GM12878 (cell line): ENCODE measurements at regions not wholly inside any gene's neighbourhood (a gene's known extent, or its start where the extent isn't known, plus 50 kb on each side); places are given as distances from the start of the nearest gene placed in this dataset.

Experiments used
- ATAC-seq: fragments of 200-7000 bp; cut with Tn5 transposase; 3 replicates; pipeline ENCODE4 v1.9.1; 2020; ENCODE audit warnings: mild to moderate bottlenecking, moderate library complexity
- BruUV-seq: library from RNA; stranded (reverse); fragments of 400-500 nt; replicated peaks from 2 replicates; lab custom pipeline; 2021; lab: Mats Ljungman, UMichigan
- CTCF ChIA-PET: fragments of 300-600 bp; sonication (Branson Sonifier 250); formaldehyde crosslinking; extraction: SDS; loops from one replicate; lab custom pipeline; 2021; ENCODE audit warnings: inconsistent platforms; lab: Yijun Ruan, JAX
- POLR2A ChIA-PET: fragments of 350-600 bp; formaldehyde crosslinking; extraction: SDS; loops from one replicate; lab custom pipeline; 2021; ENCODE audit warnings: inconsistent platforms; lab: Charles Lee
- RAD21 ChIA-PET: fragments of 300-600 bp; sonication (Branson Sonifier 250); formaldehyde crosslinking; loops from one replicate; lab custom pipeline; 2023; ENCODE audit warnings: antibody characterized with exemption; ENCODE audit not compliant: unreplicated experiment; lab: Charles Lee
- SMC1A ChIA-PET: fragments of 300-600 bp; sonication (Branson Sonifier 250); formaldehyde crosslinking; loops from one replicate; lab custom pipeline; 2023; ENCODE audit not compliant: unreplicated experiment, uncharacterized antibody; lab: Charles Lee
- DNase-seq: peaks from one replicate; pipeline ENCODE4 v3.0.0-alpha.2; 2011; ENCODE audit warnings: low read depth, low spot score
- FAIRE-seq: peaks from 3 replicates; lab custom pipeline; 2011; peaks lifted over from hg19 to GRCh38; lab: Jason Lieb, UNC
- H2AFZ ChIP-seq: 2 replicates; pipeline ENCODE4 v1.6.0; 2011; ENCODE audit warnings: low read depth, low read length, control low read depth; ENCODE audit not compliant: control insufficient read depth
- H3K27ac ChIP-seq: 2 replicates; pipeline ENCODE4 v1.5.1; 2011; ENCODE audit warnings: control low read depth; ENCODE audit not compliant: control insufficient read depth, insufficient read depth
- H3K27me3 ChIP-seq, 2 experiments: replicated peaks in 1 of 2; 2 replicates each; pipeline versions ENCODE4 v1.6.0 to v1.6.1; 2011; ENCODE audit warnings: low read length in 1 of 2; ENCODE audit not compliant: control insufficient read depth in 2 of 2, insufficient read depth in 2 of 2
- H3K36me3 ChIP-seq, 2 experiments: 2 replicates each; pipeline ENCODE4 v1.5.1; 2011; ENCODE audit warnings: low read length in 1 of 2; ENCODE audit not compliant: control insufficient read depth in 2 of 2, insufficient read depth in 2 of 2
- H3K4me1 ChIP-seq: 2 replicates; pipeline ENCODE4 v1.6.1; 2011; ENCODE audit warnings: mild to moderate bottlenecking, low read length, moderate library complexity, mixed read lengths; ENCODE audit not compliant: control insufficient read depth, insufficient read depth
- H3K4me2 ChIP-seq: 2 replicates; pipeline ENCODE4 v1.6.0; 2011; ENCODE audit warnings: control low read depth; ENCODE audit not compliant: control insufficient read depth, insufficient read depth
- H3K4me3 ChIP-seq: fragments of 200-600 bp; sonication (generic); 2 replicates; pipeline ENCODE4 v1.5.1; 2016
- H3K79me2 ChIP-seq: 2 replicates; pipeline ENCODE4 v1.6.0; 2011; ENCODE audit warnings: low read length; ENCODE audit not compliant: control insufficient read depth, insufficient read depth
- H3K9ac ChIP-seq: 2 replicates; pipeline ENCODE4 v1.8.0; 2011; ENCODE audit warnings: low read length, control low read depth, mixed read lengths; ENCODE audit not compliant: control insufficient read depth, insufficient read depth
- H3K9me3 ChIP-seq: replicated peaks from 3 replicates; pipeline ENCODE4 v1.5.1; 2011; ENCODE audit warnings: mild to moderate bottlenecking, low read length; ENCODE audit not compliant: control insufficient read depth, insufficient read depth
- H4K20me1 ChIP-seq: 2 replicates; pipeline ENCODE4 v1.6.0; 2011; ENCODE audit not compliant: control insufficient read depth, insufficient read depth
- BCLAF1 ChIP-seq: fragments of 450-650 bp; IDR thresholded peaks from 2 replicates; pipeline ENCODE4 v1.6.1; 2017; ENCODE audit warnings: antibody characterized with exemption, mild to moderate bottlenecking, moderate library complexity
- CEBPZ ChIP-seq: fragments of 150-350 bp; IDR thresholded peaks from 2 replicates; pipeline ENCODE4 v1.6.1; 2016; ENCODE audit warnings: low read depth, low read length
- CREB1 ChIP-seq: IDR thresholded peaks from 2 replicates; pipeline ENCODE4 v1.6.1; 2012; ENCODE audit warnings: low read depth, mild to moderate bottlenecking, inconsistent platforms
- FOXK2 ChIP-seq: fragments of 450-650 bp; IDR thresholded peaks from 2 replicates; pipeline ENCODE4 v1.6.1; 2017; ENCODE audit warnings: mild to moderate bottlenecking, moderate library complexity
- LARP7 ChIP-seq: fragments of 450-650 bp; IDR thresholded peaks from 2 replicates; pipeline ENCODE4 v1.6.1; 2017; ENCODE audit warnings: mild to moderate bottlenecking
- MYB ChIP-seq: fragments of 150-350 bp; IDR thresholded peaks from 2 replicates; pipeline ENCODE4 v1.6.1; 2014; ENCODE audit warnings: mild to moderate bottlenecking, low read depth, low read length, borderline replicate concordance
- NR2C2 ChIP-seq: IDR thresholded peaks from 2 replicates; pipeline ENCODE4 v1.6.1; 2011; ENCODE audit warnings: borderline replicate concordance, low read depth; ENCODE audit not compliant: control insufficient read depth, insufficient read length
- RB1 ChIP-seq: fragments of 450-650 bp; formaldehyde crosslinking; IDR thresholded peaks from 2 replicates; pipeline ENCODE4 v1.6.1; 2017; ENCODE audit warnings: mild to moderate bottlenecking, borderline replicate concordance
- SMARCA5 ChIP-seq: fragments of 450-650 bp; IDR thresholded peaks from 2 replicates; pipeline ENCODE4 v1.6.1; 2017; ENCODE audit warnings: mild to moderate bottlenecking
- STAT3 ChIP-seq: IDR thresholded peaks from 2 replicates; pipeline ENCODE4 v1.6.1; 2011; ENCODE audit warnings: low read depth, low read length, improper control_type of control experiment
- ZNF622 ChIP-seq: fragments of 450-650 bp; IDR thresholded peaks from 2 replicates; pipeline ENCODE4 v1.6.1; 2017; ENCODE audit warnings: mild to moderate bottlenecking, inconsistent platforms
- WGBS: methylation state at CpG from one replicate; pipeline ENCODE4 v1.1.6; 2016; ENCODE audit warnings: low lambda C conversion rate; ENCODE audit not compliant: insufficient replicate concordance, insufficient coverage; ENCODE audit errors: missing lambda C conversion rate; 5-methylcytosine and 5-hydroxymethylcytosine counted together
- in situ Hi-C: fragments of 300-500 bp; cut with MboI; formaldehyde crosslinking; loops from 9 replicates; pipeline ENCODE4 v1.14.3; 2018; ENCODE audit warnings: mixed read lengths
- intact Hi-C: fragments of 100-400 bp; cut with micrococcal nuclease; formaldehyde crosslinking; loops from one replicate; pipeline ENCODE4 v1.14.2; 2022; ENCODE audit not compliant: unreplicated experiment

DNA sequence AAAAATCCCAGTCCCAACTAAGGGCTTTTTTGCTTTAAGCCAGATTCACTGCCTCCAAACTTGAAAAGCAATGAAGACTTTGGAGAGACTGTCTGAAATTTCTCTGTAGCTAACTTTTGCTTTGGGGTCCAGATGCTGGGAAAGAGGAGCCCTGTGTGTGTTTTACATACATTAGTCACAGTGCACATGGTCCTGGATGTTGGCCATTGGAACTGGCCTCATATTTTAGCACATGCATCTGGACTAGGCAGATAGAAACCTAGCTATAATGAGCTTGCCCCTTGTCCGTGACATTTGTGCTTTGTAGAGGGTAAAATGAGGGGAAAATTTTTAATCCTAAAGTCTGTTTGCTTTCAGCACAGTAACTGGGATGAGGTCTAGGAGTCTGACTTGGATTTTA is 421.7 kb downstream of the CDK5RAP2 start:
- no peak overlapping the region for H3K4me3 ChIP-seq
- no peak overlapping the region for H3K27ac ChIP-seq
- ChIA-PET RAD21 (no interaction called here), POLR2A (no interaction called here), SMC1A (no interaction called here), CTCF (interaction anchor here (0.7 kb wide), 1 partner anchor 351 kb away, joined by 3 read pairs; no protein-coding TSS in a partner anchor)
- no peaks in the 10 kb centered on the region for H3K79me2 ChIP-seq
- no peak overlapping the region for H3K9ac ChIP-seq
- no peaks in the 10 kb centered on the region for H3K27me3 ChIP-seq
- no peaks in the 10 kb centered on the region for H4K20me1 ChIP-seq
- H3K4me2 ChIP-seq, result no peak overlapping the region
- no peak for TF ChIP-seq RB1
- no peak for TF ChIP-seq LARP7
- no TSS peak for BruUV-seq
- no peak for FAIRE-seq
- in situ Hi-C loops, result no loop called here
- ATAC-seq, result no peak
- no peak overlapping the region for H2AFZ ChIP-seq
- DNase-seq, result no peak
- intact Hi-C loops, result no loop called here
- no peaks in the 10 kb centered on the region for H3K36me3 ChIP-seq
- 0% methylated on average over 1 of the region's 1 CpG for WGBS
- no peaks in the 10 kb centered on the region; the same call in 2 of the 3 replicates for H3K9me3 ChIP-seq
- no peaks in the 10 kb centered on the region for H3K4me1 ChIP-seq

GRCh38 chr9:120156376-120156775 is 423.6 kb downstream of the CDK5RAP2 start:
- Histone ChIP-seq H2AFZ (no peak overlapping the region), H3K4me2 (no peak overlapping the region), H3K79me2 (no peaks in the 10 kb centered on the region), H3K27ac (no peak overlapping the region), H3K36me3 (no peaks in the 10 kb centered on the region), H3K27me3 (no peaks in the 10 kb centered on the region), H3K4me1 (no peaks in the 10 kb centered on the region), H3K4me3 (no peak overlapping the region), H4K20me1 (no peaks in the 10 kb centered on the region), H3K9me3 (no peaks in the 10 kb centered on the region), H3K9ac (no peak overlapping the region)
- 28% methylated on average over 8 of the region's 8 CpGs for WGBS
- FAIRE-seq (no peak), DNase-seq (no peak), ATAC-seq (no peak)
- POLR2A ChIA-PET, result no interaction called here
- BruUV-seq, result no TSS peak
- no peak for TF ChIP-seq STAT3
- TF ChIP-seq FOXK2, result no peak
- no peak for TF ChIP-seq BCLAF1
- no peak for TF ChIP-seq NR2C2
- TF ChIP-seq CEBPZ, result no peak
- no peak for TF ChIP-seq MYB
- TF ChIP-seq ZNF622, result no peak
- no peak for TF ChIP-seq SMARCA5
- no peak for TF ChIP-seq CREB1
- RAD21 ChIA-PET, result no interaction called here
- SMC1A ChIA-PET, result no interaction called here
- intact Hi-C loops (no loop called here), in situ Hi-C loops (no loop called here)
- CTCF ChIA-PET, result no interaction called here
